Neuronal stem cell (in vitro differentiated cells): ENCODE measurements at regions not wholly inside any gene's neighbourhood (a gene's known extent, or its start where the extent isn't known, plus 50 kb on each side); places are given as distances from the start of the nearest gene placed in this dataset.

Experiments
- DNase-seq: peaks from one replicate; pipeline ENCODE4 v3.0.0-alpha.2; 2013; ENCODE audit warnings: low spot score
- H2AFZ ChIP-seq: one replicate; pipeline ENCODE4 v1.6.1; 2013; ENCODE audit warnings: mild to moderate bottlenecking, low read length, inconsistent platforms
- H2AK5ac ChIP-seq: 2 replicates; pipeline ENCODE4 v1.6.1; 2013; ENCODE audit warnings: low read depth, mild to moderate bottlenecking, inconsistent platforms, low read length, moderate library complexity, mixed read lengths
- H2BK120ac ChIP-seq: 2 replicates; pipeline ENCODE4 v1.6.1; 2013; ENCODE audit warnings: low read depth, mild to moderate bottlenecking, inconsistent platforms, low read length, moderate library complexity, mixed read lengths
- H2BK12ac ChIP-seq: one replicate; pipeline ENCODE4 v1.6.1; 2013; ENCODE audit warnings: low read length, inconsistent platforms
- H2BK15ac ChIP-seq: 2 replicates; pipeline ENCODE4 v1.6.1; 2013; ENCODE audit warnings: mild to moderate bottlenecking, low read length, inconsistent platforms, mixed read lengths
- H2BK5ac ChIP-seq: one replicate; pipeline ENCODE4 v1.6.1; 2013; ENCODE audit warnings: inconsistent platforms, mild to moderate bottlenecking, low read length, moderate library complexity
- H3K14ac ChIP-seq: one replicate; pipeline ENCODE4 v1.6.1; 2013; ENCODE audit warnings: low read length, inconsistent platforms
- H3K18ac ChIP-seq: 2 replicates; pipeline ENCODE4 v1.6.1; 2013; ENCODE audit warnings: low read length, inconsistent platforms
- H3K23ac ChIP-seq: 2 replicates; pipeline ENCODE4 v1.6.1; 2013; ENCODE audit warnings: low read depth, mild to moderate bottlenecking, mixed read lengths, low read length, inconsistent platforms; ENCODE audit not compliant: poor library complexity
- H3K27ac ChIP-seq: replicated peaks from 3 replicates; pipeline ENCODE4 v1.5.1; 2013; ENCODE audit warnings: low read length, inconsistent platforms
- H3K27me3 ChIP-seq, 3 experiments: 2 replicates each; pipeline ENCODE4 v1.6.1; 2013; ENCODE audit warnings: low read length in 3 of 3, mild to moderate bottlenecking in 2 of 3, inconsistent platforms in 1 of 3, low read depth in 1 of 3, mixed read lengths in 1 of 3, moderate library complexity in 1 of 3; ENCODE audit not compliant: control insufficient read depth in 3 of 3, insufficient read depth in 3 of 3
- H3K36me3 ChIP-seq, 2 donors: replicated peaks in 1 of 2; 2 replicates each; pipeline ENCODE4 v1.6.1; 2013; ENCODE audit warnings: low read length in 2 of 2; ENCODE audit not compliant: control insufficient read depth in 2 of 2, insufficient read depth in 2 of 2
- H3K4ac ChIP-seq: 2 replicates; pipeline ENCODE4 v1.6.1; 2013; ENCODE audit warnings: inconsistent platforms, mild to moderate bottlenecking, low read length, moderate library complexity
- H3K4me1 ChIP-seq, 2 donors: 1 replicate in 1 of 2; 2 replicates in 1 of 2; pipeline ENCODE4 v1.6.1; 2013; ENCODE audit warnings: low read length in 2 of 2, low read depth in 1 of 2; ENCODE audit not compliant: control insufficient read depth in 2 of 2, insufficient read depth in 1 of 2
- H3K4me2 ChIP-seq: one replicate; pipeline ENCODE4 v1.6.1; 2013; ENCODE audit warnings: mild to moderate bottlenecking, low read length, inconsistent platforms; ENCODE audit not compliant: insufficient read depth, poor library complexity, severe bottlenecking
- H3K4me3 ChIP-seq, 2 donors: 2 replicates each; pipeline ENCODE4 v1.5.1; 2013; ENCODE audit warnings: low read length in 2 of 2, mild to moderate bottlenecking in 2 of 2, inconsistent platforms in 1 of 2, moderate library complexity in 1 of 2
- H3K79me1 ChIP-seq: one replicate; pipeline ENCODE4 v1.6.1; 2013; ENCODE audit warnings: low read depth, mild to moderate bottlenecking, inconsistent platforms, low read length, moderate library complexity
- H3K9ac ChIP-seq: one replicate; pipeline ENCODE4 v1.6.1; 2013; ENCODE audit warnings: mild to moderate bottlenecking, low read depth, low read length, inconsistent platforms; ENCODE audit not compliant: poor library complexity
- H3K9me3 ChIP-seq, 2 donors: replicated peaks in 1 of 2; 2 replicates each; pipeline versions ENCODE3 to v1.6.1; 2013; ENCODE audit warnings: low read length in 2 of 2, mild to moderate bottlenecking in 2 of 2, inconsistent platforms in 1 of 2, low read depth in 1 of 2, mixed read lengths in 1 of 2, moderate library complexity in 1 of 2; ENCODE audit not compliant: control insufficient read depth in 2 of 2, insufficient read depth in 1 of 2
- H4K8ac ChIP-seq: one replicate; pipeline ENCODE4 v1.6.1; 2013; ENCODE audit warnings: low read depth, mild to moderate bottlenecking, inconsistent platforms, low read length, moderate library complexity
- H4K91ac ChIP-seq: one replicate; pipeline ENCODE4 v1.6.1; 2013; ENCODE audit warnings: low read length, low read depth, mild to moderate bottlenecking, inconsistent platforms; ENCODE audit not compliant: poor library complexity
- WGBS, 2 donors: extraction: QIAGEN DNeasy Blood & Tissue Kit; methylation state at CpG; one replicate each; pipeline ENCODE4 v1.1.7; 2013; ENCODE audit warnings: missing lambda C conversion rate in 2 of 2, mixed read lengths in 1 of 2; ENCODE audit not compliant: insufficient read length in 2 of 2, insufficient replicate concordance in 1 of 2; ENCODE audit errors: extremely low coverage in 2 of 2; 5-methylcytosine and 5-hydroxymethylcytosine counted together

DNA sequence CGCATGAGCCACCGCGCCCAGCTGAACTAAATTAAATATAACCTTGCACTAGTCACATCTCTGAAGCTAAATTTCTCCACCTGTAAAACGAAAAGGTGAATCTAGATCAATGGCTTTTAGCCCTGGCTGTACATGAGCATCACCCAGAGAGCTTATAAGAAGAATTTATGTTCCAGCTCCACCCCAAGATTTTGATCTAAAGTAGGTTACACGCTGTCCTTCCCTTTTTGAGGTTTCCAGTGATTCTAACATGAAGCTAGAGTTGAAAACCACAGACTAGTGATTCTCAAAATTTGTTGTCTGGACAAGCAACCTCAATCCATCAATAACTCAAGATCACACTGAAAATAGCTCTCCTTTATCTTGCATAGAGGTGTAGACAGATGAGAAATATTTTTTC, 208.8 kb upstream of the CRIM1 start:
- no peak overlapping the region for H3K18ac ChIP-seq
- H3K9ac ChIP-seq = no peak overlapping the region
- no peak overlapping the region for H4K8ac ChIP-seq
- no peak overlapping the region for H3K27ac ChIP-seq
- H3K27me3 ChIP-seq = no peaks in the 10 kb centered on the region
- no peak overlapping the region for H3K14ac ChIP-seq
- no peaks in the 10 kb centered on the region for H3K36me3 ChIP-seq
- H3K79me1 ChIP-seq = no peaks in the 10 kb centered on the region
- no peak overlapping the region for H3K23ac ChIP-seq
- no peak overlapping the region for H2BK12ac ChIP-seq
- no peak overlapping the region for H2AK5ac ChIP-seq
- H3K9me3 ChIP-seq = no peaks in the 10 kb centered on the region
- DNase-seq = no peak
- H4K91ac ChIP-seq = no peak overlapping the region
- no peaks in the 10 kb centered on the region for H3K4me1 ChIP-seq
- H3K4ac ChIP-seq = no peak overlapping the region
- no peak overlapping the region for H2AFZ ChIP-seq
- no peak overlapping the region for H2BK15ac ChIP-seq
- WGBS, 2 donors = no CpG with 5 or more reads among the region's 5 CpGs
- no peak overlapping the region for H3K4me2 ChIP-seq
- H3K4me3 ChIP-seq = no peak overlapping the region
- no peak overlapping the region for H2BK120ac ChIP-seq
- no peak overlapping the region for H2BK5ac ChIP-seq

DNA sequence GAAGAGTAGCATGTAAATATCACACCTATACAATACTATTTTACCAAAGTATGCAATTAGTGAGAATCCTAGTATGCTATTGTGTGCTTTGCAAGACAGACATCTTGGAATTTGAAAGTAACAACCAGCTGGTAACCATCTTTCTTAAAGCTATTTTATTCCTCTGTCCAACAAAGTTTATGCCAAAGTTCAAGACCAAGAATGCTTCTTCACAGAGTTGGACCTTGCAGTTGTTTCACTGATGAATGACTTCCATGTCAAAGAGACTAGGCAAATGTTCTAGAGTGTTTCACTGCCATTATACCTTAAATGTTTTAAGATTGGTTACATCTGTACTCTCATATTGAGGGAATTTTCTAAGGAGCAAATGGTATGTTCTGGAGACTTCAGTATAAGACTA, 215.2 kb upstream of the CRIM1 start:
- H4K8ac ChIP-seq = no peak overlapping the region
- H3K36me3 ChIP-seq = no peaks in the 10 kb centered on the region
- H3K4ac ChIP-seq = no peak overlapping the region
- H3K4me1 ChIP-seq = no peaks in the 10 kb centered on the region
- H3K4me3 ChIP-seq = no peak overlapping the region
- no peak overlapping the region for H2AFZ ChIP-seq
- H3K27me3 ChIP-seq = no peaks in the 10 kb centered on the region
- no peak for DNase-seq
- H3K79me1 ChIP-seq = no peaks in the 10 kb centered on the region
- no peak overlapping the region for H3K4me2 ChIP-seq
- H2BK120ac ChIP-seq = no peak overlapping the region
- no peak overlapping the region for H4K91ac ChIP-seq
- no peaks in the 10 kb centered on the region for H3K9me3 ChIP-seq
- H3K18ac ChIP-seq = no peak overlapping the region
- H3K27ac ChIP-seq = no peak overlapping the region
- H2BK12ac ChIP-seq = no peak overlapping the region
- H2BK5ac ChIP-seq = no peak overlapping the region
- no peak overlapping the region for H2AK5ac ChIP-seq
- no peak overlapping the region for H3K23ac ChIP-seq
- no peak overlapping the region for H3K9ac ChIP-seq
- H3K14ac ChIP-seq = no peak overlapping the region
- no peak overlapping the region for H2BK15ac ChIP-seq

DNA sequence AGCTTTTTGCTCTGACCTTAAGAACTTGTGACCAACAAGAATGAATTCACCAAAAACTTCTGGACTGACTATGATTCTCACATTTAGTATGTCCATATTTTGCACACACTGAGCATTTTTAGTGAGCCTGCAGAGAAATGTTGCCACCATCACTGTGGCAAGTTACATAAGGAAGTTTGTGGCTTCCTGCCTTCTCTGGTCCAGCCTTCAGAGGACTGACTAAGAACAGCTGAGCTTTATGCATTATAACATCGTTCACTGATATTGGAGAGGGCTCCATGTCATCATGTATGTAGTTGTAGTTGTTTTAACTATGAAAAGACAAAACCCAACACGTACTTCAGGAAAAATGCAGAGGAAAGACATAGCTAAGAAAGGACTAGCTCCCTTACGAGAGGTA, 218.0 kb upstream of the CRIM1 start:
- Histone ChIP-seq H3K4ac (no peak overlapping the region), H4K91ac (no peak overlapping the region), H2BK12ac (no peak overlapping the region), H3K27ac (no peak overlapping the region), H2AK5ac (no peak overlapping the region), H3K4me2 (no peak overlapping the region), H2BK120ac (no peak overlapping the region), H2BK5ac (no peak overlapping the region), H3K14ac (no peak overlapping the region), H3K36me3 (no peaks in the 10 kb centered on the region), H3K79me1 (no peaks in the 10 kb centered on the region), H2AFZ (no peak overlapping the region), H3K9ac (no peak overlapping the region), H3K18ac (no peak overlapping the region), H4K8ac (no peak overlapping the region), H3K4me1 (no peaks in the 10 kb centered on the region), H3K23ac (no peak overlapping the region), H3K4me3 (no peak overlapping the region), H3K9me3 (no peaks in the 10 kb centered on the region), H2BK15ac (no peak overlapping the region), H3K27me3 (no peaks in the 10 kb centered on the region)
- no CpG with 5 or more reads among the region's 3 CpGs for WGBS, 2 donors
- DNase-seq = no peak

DNA sequence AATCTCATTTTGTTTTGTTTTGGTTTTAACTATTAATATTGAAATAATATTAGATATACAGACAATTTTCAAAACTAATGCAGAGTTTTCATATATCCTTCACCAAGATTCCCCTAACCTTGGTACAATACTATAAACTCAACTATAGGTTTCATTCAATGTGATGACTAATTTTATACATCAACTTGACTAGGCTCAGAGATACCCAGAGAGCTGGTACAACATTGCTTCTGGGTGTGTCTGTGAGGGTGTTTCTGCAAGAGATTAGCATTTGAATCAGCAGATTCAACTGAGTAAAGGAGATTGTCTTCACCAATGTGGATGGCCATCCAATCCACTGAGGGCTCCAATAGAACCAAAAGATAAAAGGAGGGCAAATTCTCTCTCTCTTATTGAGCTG, 221.3 kb upstream of the CRIM1 start:
- no peak overlapping the region for H3K18ac ChIP-seq
- no peak overlapping the region for H3K9ac ChIP-seq
- no peaks in the 10 kb centered on the region for H3K4me1 ChIP-seq
- no peak overlapping the region for H3K23ac ChIP-seq
- H2BK12ac ChIP-seq = no peak overlapping the region
- no peaks in the 10 kb centered on the region for H3K27me3 ChIP-seq
- H2AFZ ChIP-seq = no peak overlapping the region
- no peak overlapping the region for H4K91ac ChIP-seq
- H2AK5ac ChIP-seq = no peak overlapping the region
- no peak overlapping the region for H3K4me2 ChIP-seq
- H2BK120ac ChIP-seq = no peak overlapping the region
- DNase-seq = no peak
- H3K4ac ChIP-seq = no peak overlapping the region
- no peak overlapping the region for H2BK5ac ChIP-seq
- H3K27ac ChIP-seq = no peak overlapping the region
- no peak overlapping the region for H4K8ac ChIP-seq
- no peak overlapping the region for H3K4me3 ChIP-seq
- no peaks in the 10 kb centered on the region for H3K9me3 ChIP-seq
- no peak overlapping the region for H3K14ac ChIP-seq
- no peak overlapping the region for H2BK15ac ChIP-seq
- H3K79me1 ChIP-seq = no peaks in the 10 kb centered on the region
- no peaks in the 10 kb centered on the region for H3K36me3 ChIP-seq
